NCI-H226 (cell line): ENCODE measurements at regions not wholly inside any gene's neighbourhood (a gene's known extent, or its start where the extent isn't known, plus 50 kb on each side); places are given as distances from the start of the nearest gene placed in this dataset.
"Not testable (repeated sequence)": the region's sequence is repeated elsewhere in the genome, so short reads cannot be mapped to it uniquely, and the experiment has no call there.

ENCODE experiments used
- DNase-seq: peaks from one replicate; pipeline ENCODE4 v3.0.0-alpha.2; 2015

DNA sequence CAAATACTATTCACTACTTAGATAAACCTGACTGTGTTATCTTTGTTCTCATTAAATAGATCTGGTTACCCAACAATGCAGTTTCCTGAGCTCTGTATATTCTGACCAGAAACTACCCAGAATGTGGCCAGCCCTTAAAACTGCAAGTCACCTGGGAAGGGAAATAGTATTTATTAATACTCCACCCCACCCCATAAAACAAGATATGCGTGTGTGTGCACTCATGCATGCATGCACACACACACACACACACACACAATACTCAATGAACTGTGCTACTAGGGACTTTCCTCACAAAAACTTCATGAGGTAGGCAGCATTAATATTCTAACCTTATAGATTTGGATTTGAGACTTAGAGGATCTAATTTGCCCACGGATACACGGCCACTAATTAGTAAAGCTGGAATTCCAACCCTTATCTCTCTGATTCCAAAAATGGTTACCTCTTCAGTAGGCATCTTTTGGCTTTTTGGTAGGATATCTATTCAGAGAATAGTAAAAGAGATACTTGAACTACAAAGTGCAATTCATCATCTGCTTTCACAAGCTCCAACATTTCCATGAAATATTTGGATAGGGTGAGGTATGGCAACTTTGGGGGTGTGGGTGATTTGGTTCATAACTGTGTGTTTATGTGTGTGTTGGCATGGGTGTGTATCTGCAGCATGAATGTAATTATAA, 197.0 kb upstream of the CFAP20DC start:
- DNase-seq, result peak; percentile 47

DNA sequence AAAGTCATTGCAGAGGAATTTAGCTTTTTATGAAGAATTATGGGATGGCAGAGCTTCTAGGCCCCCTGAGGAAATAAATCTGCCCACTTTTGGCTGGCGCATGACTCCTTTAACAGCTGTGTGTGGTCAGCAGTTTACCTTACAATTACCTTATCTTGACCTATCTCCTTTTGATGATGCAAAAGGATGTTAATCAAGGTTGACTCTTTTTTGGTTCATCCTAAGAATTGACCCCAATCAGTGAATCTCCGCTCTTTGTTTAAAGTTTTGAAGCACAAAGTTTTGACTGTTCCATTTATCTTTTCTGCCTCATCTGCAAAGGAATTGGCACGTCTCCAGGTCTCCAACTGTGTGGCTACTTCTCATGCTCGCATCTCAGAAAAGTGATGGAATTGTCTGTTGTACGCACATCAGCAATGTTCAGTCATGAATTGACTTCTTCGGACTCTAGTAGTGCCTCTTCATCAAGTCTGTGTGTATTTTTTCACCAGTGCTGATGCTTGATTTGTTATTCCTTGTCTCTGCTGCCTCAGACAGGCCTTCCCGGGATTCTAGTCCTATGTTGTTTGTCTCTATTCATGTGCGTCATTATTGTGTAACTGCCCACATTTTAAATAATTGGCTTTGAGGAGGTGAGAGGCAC, 196.2 kb upstream of the CFAP20DC start:
- peak; percentile 70 for DNase-seq

DNA sequence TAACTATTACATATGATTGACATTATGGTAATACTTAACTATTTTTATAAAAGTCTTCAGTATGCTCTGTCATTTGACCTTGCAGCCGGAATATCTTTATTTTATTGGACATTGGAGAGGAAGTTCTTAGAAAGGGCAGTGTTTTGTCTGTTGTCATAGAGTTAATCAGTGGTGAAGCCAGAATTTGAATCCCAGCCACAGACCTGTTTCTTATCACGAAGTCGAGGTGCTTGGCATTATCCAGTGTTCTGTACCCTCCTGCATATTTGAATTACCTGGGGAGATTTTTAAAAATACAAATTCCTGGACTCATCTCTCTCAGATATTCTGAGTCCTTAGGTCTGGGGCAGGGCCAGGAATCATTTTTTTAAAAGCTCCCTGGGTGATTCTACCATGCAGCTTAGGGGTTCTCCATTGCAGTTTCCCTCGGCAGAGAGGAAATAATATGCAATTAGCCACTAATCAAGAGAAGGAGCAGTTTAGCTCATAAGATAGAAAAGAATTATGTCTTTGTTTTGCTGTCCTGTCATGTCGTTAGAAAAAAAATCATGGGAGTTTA, 195.6 kb upstream of the CFAP20DC start:
- peak; percentile 73 for DNase-seq

GRCh38 chr3:59244343-59244742, 194.5 kb upstream of the CFAP20DC start:
- no peak for DNase-seq

DNA sequence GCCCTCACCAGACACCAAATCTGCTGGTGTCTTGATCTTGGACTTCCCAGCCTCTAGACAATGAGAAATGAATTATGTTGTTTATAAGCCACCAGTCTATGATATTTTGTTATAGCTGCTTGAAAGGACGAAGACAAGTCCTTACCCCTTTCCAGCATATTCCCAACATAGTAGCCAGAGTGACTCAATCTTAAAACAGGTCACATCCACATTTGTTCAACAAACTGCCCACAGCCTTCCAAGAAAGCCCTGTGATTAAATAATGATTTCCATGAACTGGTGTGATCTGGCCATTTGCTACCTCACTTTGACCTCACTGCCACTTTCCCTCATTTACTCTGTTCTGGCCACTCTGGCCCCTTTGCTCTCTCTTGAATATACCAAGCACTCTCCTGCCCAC, 193.7 kb upstream of the CFAP20DC start:
- DNase-seq, result no peak

DNA sequence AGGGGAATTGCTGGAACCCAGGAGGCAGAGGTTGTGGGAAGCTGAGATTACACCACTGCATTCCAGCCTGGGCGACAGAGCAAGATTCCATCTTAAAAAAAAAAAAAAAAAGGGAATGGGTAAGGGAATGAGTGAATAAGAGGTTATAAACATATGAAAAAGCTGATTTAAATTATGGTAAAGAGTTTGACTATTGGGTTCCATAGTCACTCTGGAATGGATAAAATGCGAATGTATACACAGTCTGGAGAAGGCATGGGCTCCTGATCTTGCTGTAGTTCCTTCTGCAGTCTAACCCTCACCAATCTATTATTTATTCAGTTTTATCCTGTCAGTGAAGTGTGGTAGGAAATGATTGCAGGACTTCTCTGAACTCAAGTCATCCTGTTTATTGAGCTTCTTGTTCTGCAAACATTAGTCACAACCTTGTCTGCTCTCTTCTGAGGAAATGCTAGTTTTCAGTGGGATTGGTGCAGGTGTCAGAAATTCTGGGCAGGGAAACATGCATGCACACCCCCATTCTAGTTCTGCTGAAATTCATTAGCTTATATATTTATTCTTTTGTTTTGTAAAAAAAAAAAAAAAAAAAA, 190.9 kb upstream of the CFAP20DC start:
- DNase-seq, result peak; percentile 27

DNA sequence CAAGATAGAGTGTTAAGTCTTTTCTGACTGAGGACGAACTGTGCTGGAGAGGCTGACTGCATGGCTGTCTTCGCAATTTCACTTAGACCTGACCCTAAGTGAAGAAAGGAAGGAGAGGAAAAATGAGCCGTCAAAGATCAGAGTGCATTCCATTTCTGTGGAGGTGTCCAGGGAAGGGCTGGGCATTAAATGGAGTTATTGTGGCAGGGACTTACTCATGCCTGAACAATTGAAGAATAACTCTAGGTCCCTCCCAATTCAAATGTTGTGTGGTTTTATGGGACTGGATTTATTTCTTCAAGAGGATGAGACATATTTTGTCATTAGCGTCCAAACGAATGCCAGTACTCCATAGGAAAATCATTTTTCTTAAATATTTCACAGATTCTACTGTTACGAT, 187.3 kb upstream of the CFAP20DC start:
- DNase-seq, result peak; percentile 72

GRCh38 chr3:59235634-59236012, 185.8 kb upstream of the CFAP20DC start:
- DNase-seq, result no peak

- DNase-seq, result no peak
These were observed 185.2 kb upstream of the CFAP20DC start for GRCh38 chr3:59234884-59235633.

GRCh38 chr3:59230379-59230778, 180.6 kb upstream of the CFAP20DC start:
- DNase-seq, result not testable (repeated sequence)

DNA sequence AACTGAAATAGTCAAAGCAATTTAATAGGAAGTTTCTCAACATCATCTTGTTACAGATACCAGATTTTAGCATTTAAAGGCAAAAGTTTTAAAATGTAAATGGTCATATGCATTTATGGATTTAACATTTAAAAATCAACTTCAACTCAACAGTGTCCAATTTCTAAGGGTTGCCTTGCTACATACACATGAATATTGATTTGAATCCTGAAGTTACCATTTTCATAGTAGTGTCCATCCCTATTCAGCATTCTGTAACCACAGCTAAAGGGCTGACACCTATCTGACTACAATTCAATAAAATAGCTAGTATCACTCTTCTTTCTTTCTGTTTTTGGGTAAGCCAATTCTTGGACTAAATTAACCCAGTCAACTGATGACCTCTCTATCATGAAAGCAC, 164.0 kb upstream of the CFAP20DC start:
- no peak for DNase-seq

DNA sequence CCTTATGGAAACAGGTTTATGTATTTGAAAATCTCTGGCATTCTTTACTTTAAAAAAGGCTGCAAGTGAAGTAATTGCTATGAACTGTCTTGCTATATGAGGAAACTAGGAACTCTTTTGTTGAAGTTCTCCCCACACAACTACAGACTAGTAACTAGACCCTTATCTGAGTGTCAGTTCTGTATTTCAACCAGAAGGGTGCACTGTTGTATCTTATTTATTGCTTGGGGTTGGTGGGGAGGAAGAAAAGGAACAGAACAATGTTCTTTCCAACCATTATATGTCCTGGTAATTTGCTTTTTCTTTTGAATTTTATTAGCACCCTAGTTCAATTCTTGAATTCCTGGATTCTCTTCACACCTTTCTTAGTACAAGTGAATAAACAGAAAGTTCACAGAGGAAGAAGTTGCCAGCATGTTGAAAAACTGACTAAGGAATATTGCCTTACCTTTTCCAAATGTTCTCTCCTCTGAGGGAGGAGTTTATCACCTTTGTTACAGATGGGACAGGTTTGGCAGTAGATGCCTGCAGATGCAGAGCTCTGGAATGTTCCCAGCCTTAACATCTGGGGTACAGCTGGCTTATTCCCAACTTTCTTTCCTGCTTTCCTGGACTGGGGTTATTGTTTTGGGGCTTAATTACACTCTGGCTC, 162.4 kb upstream of the CFAP20DC start:
- peak; percentile 42 for DNase-seq

DNA sequence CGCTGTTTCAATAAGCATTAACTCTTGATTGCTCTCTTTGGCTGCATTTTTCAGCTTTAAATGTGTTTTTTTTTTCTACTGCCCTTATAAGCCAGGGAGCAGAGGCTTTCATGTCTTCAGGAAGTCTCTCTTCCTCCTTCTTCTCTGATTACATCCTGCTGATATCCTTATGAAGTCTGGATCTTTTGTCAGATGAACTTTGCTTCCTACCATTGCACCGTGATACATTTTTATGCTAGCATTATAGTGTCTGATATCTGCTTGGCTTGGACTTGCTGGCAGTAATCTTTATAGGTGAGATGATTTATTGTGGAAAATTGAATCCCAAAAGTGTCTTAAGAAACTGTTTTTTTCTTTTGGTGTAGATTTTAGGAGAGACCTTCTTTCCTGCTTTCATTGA, 160.4 kb upstream of the CFAP20DC start:
- DNase-seq, result no peak

- DNase-seq, result peak; percentile 84
These were observed 142.6 kb upstream of the CFAP20DC start for GRCh38 chr3:59192473-59192872.

DNA sequence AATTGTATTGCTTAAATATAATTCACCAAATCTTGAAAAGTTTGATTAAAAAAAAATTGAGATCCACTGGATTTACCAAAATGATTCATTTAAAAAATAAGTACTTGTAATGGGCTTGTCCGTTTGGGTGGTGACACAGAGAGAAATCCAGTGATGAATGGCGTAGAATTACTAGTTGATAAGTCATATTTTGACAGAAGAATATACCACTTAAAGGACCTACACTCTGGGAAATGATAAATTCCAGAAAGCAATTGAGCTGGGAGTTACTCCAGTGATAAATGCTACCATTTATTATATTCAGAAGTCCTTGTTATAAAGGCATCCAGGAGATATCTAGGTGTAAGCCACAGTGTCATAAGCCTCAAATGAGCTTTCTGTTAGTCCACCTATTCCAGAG, 141.8 kb upstream of the CFAP20DC start:
- DNase-seq, result peak; percentile 25

DNA sequence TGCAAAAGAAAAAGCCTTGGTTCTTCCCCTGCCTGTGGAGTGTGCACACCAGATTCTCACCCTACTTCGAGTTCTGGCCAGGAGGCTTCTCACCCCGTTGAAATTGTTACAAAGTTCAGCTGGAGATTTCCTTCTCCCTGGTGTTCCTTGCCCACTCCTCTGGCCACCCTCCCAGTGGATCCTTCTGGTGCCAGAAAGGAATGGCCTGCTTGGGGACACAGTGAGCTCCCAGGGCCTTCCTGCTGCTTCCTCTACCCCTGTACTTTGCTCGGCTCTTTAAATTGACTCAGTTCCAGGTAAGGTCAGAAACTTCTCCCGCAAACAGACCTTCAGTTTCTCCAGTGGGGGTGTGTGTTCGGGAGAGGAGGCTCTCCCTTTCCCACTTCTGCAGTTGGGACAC, 140.1 kb upstream of the CFAP20DC start:
- DNase-seq, result no peak

- peak; percentile 28 for DNase-seq
These were observed 139.7 kb upstream of the CFAP20DC start for GRCh38 chr3:59189526-59189925.

GRCh38 chr3:59186725-59187124, 136.9 kb upstream of the CFAP20DC start:
- DNase-seq, result no peak

DNA sequence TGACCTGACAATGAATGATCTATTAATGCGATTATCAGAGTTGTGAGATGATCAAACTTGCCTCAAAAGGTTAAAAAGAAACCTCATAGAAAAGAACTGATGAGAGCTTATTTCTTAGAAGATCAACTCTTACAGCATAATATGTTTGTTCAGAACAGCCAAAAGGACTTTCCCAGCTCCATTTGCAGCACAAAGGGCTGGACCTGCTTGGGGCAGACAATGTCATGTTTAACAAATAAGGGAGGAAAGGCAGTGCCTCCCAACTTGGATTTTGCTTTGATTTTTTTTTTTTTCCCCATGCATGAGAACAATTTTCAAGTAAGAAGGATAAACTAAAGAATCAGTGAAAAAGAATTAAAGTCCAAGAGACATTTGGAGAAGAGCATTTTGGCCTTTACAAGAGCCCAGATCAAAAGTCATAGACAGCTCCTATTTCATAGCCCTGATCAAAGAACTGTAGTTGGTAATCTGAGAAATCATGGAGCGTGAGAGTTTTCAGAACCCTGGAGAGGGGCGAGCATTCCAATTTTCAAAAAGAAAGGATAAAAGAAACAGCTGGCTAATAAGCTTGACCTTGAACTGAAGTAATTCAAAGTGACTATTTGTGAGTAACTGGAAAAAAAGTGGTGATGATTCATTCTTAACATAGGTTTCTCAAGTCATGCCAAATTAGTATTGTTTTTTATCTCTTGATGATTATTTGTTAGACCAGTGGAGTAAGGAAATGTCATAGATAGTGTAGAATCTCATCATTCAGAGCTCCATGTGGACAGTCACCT, 136.0 kb upstream of the CFAP20DC start:
- DNase-seq, result no peak

DNA sequence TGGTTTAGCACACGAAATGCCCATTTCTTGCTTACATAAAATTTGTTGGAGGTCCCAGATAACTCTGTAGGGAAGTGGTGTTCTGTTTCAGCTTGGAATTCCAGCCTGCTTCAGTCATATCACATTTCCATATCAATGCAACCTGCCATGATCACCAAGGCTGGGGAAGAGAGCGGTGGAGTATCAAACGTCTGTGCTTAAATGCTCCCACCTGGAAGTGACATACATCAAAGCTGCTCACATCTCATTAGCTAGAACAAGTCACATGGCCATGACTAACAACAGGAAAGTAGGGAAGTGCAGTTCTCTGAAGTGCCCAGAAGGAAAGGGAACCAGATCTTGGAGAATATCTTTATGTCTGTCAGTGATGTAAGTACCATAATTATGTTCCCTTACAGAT, 130.2 kb upstream of the CFAP20DC start:
- DNase-seq, result no peak

GRCh38 chr3:59178698-59179097, 128.9 kb upstream of the CFAP20DC start:
- DNase-seq, result no peak

- DNase-seq, result no peak
These were observed 121.7 kb upstream of the CFAP20DC start for GRCh38 chr3:59171491-59171890.
